ENCODE measurements at regions not wholly inside any gene's neighbourhood (a gene's known extent, or its start where the extent isn't known, plus 50 kb on each side); places are given as distances from the start of the nearest gene placed in this dataset.

DNA sequence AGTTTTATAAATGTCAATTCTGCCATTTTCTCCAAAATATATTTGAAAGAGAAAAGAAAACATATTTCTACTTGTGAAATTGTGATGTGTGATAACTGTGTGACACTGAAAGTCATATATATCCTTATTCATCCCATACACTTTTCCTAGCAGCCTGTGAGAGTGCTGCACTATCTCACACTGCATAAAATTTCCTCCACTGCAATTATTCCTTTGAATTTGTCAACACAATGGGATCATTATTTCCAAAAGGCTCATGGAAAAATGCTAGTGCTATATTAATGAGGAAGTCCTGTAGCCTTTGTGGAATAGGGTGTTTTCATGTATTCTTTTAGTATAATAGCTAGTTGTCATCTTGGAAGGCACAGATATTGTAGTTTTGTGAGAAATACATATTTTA is 504.1 kb downstream of the RPL10L start:
- Histone ChIP-seq H3K27me3 (ENCODE audit: control insufficient read depth in 4 of 4, insufficient read depth in 4 of 4, low read length in 3 of 4) (no peaks in the 10 kb centered on the region), H3K9ac (ENCODE audit: low read depth in 1 of 2, low read length in 2 of 2) (no peak overlapping the region), H3K4me1 (ENCODE audit: control insufficient read depth in 4 of 4, insufficient read depth in 4 of 4, low read length in 3 of 4) (no peaks in the 10 kb centered on the region), H3K4me3 (ENCODE audit: low read depth in 1 of 3, low read length in 3 of 3) (no peak overlapping the region), H3K27ac (ENCODE audit: low read depth in 1 of 2, low read length in 2 of 2) (no peak overlapping the region), H3K9me3 (ENCODE audit: control insufficient read depth in 4 of 4, low read length in 3 of 4) (peaks cover 0 to 2% (median 0%) of the 10 kb centered on the region in 4 donors), H3K36me3 (ENCODE audit: control insufficient read depth in 4 of 4, insufficient read depth in 3 of 4, low read depth in 1 of 4, low read length in 3 of 4) (no peaks in the 10 kb centered on the region)
- TF ChIP-seq, protein P1, sequence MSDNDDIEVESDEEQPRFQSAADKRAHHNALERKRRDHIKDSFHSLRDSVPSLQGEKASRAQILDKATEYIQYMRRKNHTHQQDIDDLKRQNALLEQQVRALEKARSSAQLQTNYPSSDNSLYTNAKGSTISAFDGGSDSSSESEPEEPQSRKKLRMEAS (IDR thresholded peaks at IDR 0.05) = no peak
- TF ChIP-seq GABPA (IDR thresholded peaks at IDR 0.05 in 1 of 2, conservative IDR thresholded peaks at IDR 0.05 in 1 of 2) = no peak
- TF ChIP-seq FOXA1 (IDR thresholded peaks at IDR 0.05) = no peak
- TF ChIP-seq HNF4A (conservative IDR thresholded peaks at IDR 0.05) = no peak
- TF ChIP-seq, protein P2, sequence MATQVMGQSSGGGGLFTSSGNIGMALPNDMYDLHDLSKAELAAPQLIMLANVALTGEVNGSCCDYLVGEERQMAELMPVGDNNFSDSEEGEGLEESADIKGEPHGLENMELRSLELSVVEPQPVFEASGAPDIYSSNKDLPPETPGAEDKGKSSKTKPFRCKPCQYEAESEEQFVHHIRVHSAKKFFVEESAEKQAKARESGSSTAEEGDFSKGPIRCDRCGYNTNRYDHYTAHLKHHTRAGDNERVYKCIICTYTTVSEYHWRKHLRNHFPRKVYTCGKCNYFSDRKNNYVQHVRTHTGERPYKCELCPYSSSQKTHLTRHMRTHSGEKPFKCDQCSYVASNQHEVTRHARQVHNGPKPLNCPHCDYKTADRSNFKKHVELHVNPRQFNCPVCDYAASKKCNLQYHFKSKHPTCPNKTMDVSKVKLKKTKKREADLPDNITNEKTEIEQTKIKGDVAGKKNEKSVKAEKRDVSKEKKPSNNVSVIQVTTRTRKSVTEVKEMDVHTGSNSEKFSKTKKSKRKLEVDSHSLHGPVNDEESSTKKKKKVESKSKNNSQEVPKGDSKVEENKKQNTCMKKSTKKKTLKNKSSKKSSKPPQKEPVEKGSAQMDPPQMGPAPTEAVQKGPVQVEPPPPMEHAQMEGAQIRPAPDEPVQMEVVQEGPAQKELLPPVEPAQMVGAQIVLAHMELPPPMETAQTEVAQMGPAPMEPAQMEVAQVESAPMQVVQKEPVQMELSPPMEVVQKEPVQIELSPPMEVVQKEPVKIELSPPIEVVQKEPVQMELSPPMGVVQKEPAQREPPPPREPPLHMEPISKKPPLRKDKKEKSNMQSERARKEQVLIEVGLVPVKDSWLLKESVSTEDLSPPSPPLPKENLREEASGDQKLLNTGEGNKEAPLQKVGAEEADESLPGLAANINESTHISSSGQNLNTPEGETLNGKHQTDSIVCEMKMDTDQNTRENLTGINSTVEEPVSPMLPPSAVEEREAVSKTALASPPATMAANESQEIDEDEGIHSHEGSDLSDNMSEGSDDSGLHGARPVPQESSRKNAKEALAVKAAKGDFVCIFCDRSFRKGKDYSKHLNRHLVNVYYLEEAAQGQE (IDR thresholded peaks at IDR 0.05) = no peak
- TF ChIP-seq HNF4G (IDR thresholded peaks at IDR 0.05) = no peak
- TF ChIP-seq RXRA (IDR thresholded peaks at IDR 0.05) = no peak
- TF ChIP-seq SP1 (IDR thresholded peaks at IDR 0.05) = no peak
- no peak for TF ChIP-seq TAF1 (conservative IDR thresholded peaks at IDR 0.05)
- TF ChIP-seq JUND (IDR thresholded peaks at IDR 0.05) = no peak
- no peak for DNase-seq (ENCODE audit: low spot score)

DNA sequence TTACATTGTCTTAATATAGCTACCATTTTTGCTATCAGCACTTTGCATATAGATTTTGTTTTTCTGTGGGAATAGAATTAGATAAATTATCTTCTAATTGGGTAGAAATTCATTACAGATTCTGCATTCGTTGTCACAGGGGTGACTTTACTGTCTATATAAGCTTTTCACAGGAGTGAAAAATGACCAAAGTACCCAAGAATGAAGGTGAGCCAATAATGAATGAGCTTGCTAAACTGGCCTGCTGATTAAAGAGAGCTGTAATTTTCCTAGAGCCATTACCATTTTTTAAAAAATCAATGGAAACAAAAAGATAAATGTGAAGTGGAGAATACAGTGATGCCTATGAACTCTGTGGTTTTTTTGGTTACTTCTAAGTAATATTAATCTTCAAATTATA is 504.6 kb downstream of the RPL10L start:
- Histone ChIP-seq H3K4me3 (ENCODE audit: low read depth in 1 of 3, low read length in 3 of 3) (no peak overlapping the region), H3K9ac (ENCODE audit: low read depth in 1 of 2, low read length in 2 of 2) (no peak overlapping the region), H3K4me1 (ENCODE audit: control insufficient read depth in 4 of 4, insufficient read depth in 4 of 4, low read length in 3 of 4) (no peaks in the 10 kb centered on the region), H3K27me3 (ENCODE audit: control insufficient read depth in 4 of 4, insufficient read depth in 4 of 4, low read length in 3 of 4) (no peaks in the 10 kb centered on the region), H3K9me3 (ENCODE audit: control insufficient read depth in 4 of 4, low read length in 3 of 4) (peaks cover 0 to 2% (median 0%) of the 10 kb centered on the region in 4 donors), H3K27ac (ENCODE audit: low read depth in 1 of 2, low read length in 2 of 2) (no peak overlapping the region), H3K36me3 (ENCODE audit: control insufficient read depth in 4 of 4, insufficient read depth in 3 of 4, low read depth in 1 of 4, low read length in 3 of 4) (no peaks in the 10 kb centered on the region)
- DNase-seq (ENCODE audit: low spot score) = no peak
- TF ChIP-seq, protein P3, sequence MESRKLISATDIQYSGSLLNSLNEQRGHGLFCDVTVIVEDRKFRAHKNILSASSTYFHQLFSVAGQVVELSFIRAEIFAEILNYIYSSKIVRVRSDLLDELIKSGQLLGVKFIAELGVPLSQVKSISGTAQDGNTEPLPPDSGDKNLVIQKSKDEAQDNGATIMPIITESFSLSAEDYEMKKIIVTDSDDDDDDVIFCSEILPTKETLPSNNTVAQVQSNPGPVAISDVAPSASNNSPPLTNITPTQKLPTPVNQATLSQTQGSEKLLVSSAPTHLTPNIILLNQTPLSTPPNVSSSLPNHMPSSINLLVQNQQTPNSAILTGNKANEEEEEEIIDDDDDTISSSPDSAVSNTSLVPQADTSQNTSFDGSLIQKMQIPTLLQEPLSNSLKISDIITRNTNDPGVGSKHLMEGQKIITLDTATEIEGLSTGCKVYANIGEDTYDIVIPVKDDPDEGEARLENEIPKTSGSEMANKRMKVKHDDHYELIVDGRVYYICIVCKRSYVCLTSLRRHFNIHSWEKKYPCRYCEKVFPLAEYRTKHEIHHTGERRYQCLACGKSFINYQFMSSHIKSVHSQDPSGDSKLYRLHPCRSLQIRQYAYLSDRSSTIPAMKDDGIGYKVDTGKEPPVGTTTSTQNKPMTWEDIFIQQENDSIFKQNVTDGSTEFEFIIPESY (IDR thresholded peaks at IDR 0.05) = no peak
- no peak for TF ChIP-seq NR2F2 (IDR thresholded peaks at IDR 0.05)
- no peak for TF ChIP-seq RAD21 (IDR thresholded peaks at IDR 0.05)
- no peak for TF ChIP-seq RXRA (IDR thresholded peaks at IDR 0.05)
- TF ChIP-seq, protein P4, sequence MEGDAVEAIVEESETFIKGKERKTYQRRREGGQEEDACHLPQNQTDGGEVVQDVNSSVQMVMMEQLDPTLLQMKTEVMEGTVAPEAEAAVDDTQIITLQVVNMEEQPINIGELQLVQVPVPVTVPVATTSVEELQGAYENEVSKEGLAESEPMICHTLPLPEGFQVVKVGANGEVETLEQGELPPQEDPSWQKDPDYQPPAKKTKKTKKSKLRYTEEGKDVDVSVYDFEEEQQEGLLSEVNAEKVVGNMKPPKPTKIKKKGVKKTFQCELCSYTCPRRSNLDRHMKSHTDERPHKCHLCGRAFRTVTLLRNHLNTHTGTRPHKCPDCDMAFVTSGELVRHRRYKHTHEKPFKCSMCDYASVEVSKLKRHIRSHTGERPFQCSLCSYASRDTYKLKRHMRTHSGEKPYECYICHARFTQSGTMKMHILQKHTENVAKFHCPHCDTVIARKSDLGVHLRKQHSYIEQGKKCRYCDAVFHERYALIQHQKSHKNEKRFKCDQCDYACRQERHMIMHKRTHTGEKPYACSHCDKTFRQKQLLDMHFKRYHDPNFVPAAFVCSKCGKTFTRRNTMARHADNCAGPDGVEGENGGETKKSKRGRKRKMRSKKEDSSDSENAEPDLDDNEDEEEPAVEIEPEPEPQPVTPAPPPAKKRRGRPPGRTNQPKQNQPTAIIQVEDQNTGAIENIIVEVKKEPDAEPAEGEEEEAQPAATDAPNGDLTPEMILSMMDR (IDR thresholded peaks at IDR 0.05; ENCODE audit: low read depth, low read length, missing input control) = no peak
- TF ChIP-seq YY1 (IDR thresholded peaks at IDR 0.05) = no peak
- TF ChIP-seq, protein P1 (IDR thresholded peaks at IDR 0.05) = no peak
- no peak for TF ChIP-seq FOXA2 (IDR thresholded peaks at IDR 0.05)
- no peak for TF ChIP-seq HNF4G (IDR thresholded peaks at IDR 0.05)
- no peak for TF ChIP-seq FOXA1 (IDR thresholded peaks at IDR 0.05)
- no peak for TF ChIP-seq GABPA (IDR thresholded peaks at IDR 0.05 in 1 of 2, conservative IDR thresholded peaks at IDR 0.05 in 1 of 2)
- TF ChIP-seq, protein P2 (IDR thresholded peaks at IDR 0.05) = no peak
- 59% methylated on average over 1 of the region's 1 CpG for WGBS

Data from liver (tissue), 8 donors.